Lower lobe of right lung (tissue), 2 donors: ENCODE measurements at regions not wholly inside any gene's neighbourhood (a gene's known extent, or its start where the extent isn't known, plus 50 kb on each side); places are given as distances from the start of the nearest gene placed in this dataset.

Experiments
- ATAC-seq, 2 donors: fragments of 200-7000 bp; cut with Tn5 transposase; one replicate each; pipeline ENCODE4 v1.9.1; 2020 to 2022; ENCODE audit warnings: mild to moderate bottlenecking in 2 of 2, moderate library complexity in 2 of 2
- DNase-seq: peaks from one replicate; pipeline ENCODE4 v3.0.0-alpha.2; 2020
- H3K27ac ChIP-seq: fragments of 200-600 bp; one replicate; pipeline ENCODE4 v1.8.0; 2022
- H3K27me3 ChIP-seq: fragments of 200-600 bp; one replicate; pipeline ENCODE4 v1.8.0; 2022; ENCODE audit warnings: low read depth
- H3K36me3 ChIP-seq: fragments of 200-600 bp; one replicate; pipeline ENCODE4 v1.8.0; 2022; ENCODE audit warnings: mild to moderate bottlenecking
- H3K4me1 ChIP-seq: fragments of 200-600 bp; one replicate; pipeline ENCODE4 v1.8.0; 2022
- H3K4me3 ChIP-seq: fragments of 200-600 bp; one replicate; pipeline ENCODE4 v1.8.0; 2022; ENCODE audit warnings: mild to moderate bottlenecking
- H3K9me3 ChIP-seq: fragments of 200-600 bp; one replicate; pipeline ENCODE4 v1.8.0; 2022
- intact Hi-C: fragments of 100-400 bp; cut with DNase I; formaldehyde crosslinking; loops from one replicate; pipeline ENCODE4 v1.11.0; 2022
- TF ChIP-seq, protein P1 (sequence below): fragments of 200-600 bp; IDR thresholded peaks from one replicate; pipeline ENCODE4 v1.8.0; 2022; ENCODE audit warnings: antibody characterized with exemption, mild to moderate bottlenecking
- donor health status: DM: no; HTN: yes; CAD: no; lungs with severe emphysema.

DNA sequence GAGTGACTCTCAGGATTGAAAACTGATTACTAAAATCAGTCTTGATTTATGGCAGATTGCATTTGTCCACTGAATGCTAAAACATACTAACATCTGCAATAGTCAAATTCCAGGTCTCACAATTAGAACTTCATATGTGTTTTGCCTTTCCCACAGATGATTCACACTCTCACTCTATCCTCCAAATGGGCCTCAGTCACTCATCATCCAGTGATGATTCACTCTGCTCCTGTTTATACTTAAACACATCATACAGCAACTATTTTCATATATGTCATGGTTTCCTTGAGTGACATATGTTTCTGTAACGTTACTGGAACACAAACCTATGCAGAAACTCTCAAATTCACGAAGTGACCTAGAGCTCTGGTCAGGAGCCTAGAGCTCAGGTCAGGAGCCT, 512.9 kb downstream of the HINT1 start:
- TF ChIP-seq, protein P1, sequence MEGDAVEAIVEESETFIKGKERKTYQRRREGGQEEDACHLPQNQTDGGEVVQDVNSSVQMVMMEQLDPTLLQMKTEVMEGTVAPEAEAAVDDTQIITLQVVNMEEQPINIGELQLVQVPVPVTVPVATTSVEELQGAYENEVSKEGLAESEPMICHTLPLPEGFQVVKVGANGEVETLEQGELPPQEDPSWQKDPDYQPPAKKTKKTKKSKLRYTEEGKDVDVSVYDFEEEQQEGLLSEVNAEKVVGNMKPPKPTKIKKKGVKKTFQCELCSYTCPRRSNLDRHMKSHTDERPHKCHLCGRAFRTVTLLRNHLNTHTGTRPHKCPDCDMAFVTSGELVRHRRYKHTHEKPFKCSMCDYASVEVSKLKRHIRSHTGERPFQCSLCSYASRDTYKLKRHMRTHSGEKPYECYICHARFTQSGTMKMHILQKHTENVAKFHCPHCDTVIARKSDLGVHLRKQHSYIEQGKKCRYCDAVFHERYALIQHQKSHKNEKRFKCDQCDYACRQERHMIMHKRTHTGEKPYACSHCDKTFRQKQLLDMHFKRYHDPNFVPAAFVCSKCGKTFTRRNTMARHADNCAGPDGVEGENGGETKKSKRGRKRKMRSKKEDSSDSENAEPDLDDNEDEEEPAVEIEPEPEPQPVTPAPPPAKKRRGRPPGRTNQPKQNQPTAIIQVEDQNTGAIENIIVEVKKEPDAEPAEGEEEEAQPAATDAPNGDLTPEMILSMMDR = no peak
- H3K27me3 ChIP-seq = no peaks in the 10 kb centered on the region
- H3K4me1 ChIP-seq = no peaks in the 10 kb centered on the region
- H3K36me3 ChIP-seq = no peaks in the 10 kb centered on the region
- no peaks in the 10 kb centered on the region for H3K9me3 ChIP-seq
- intact Hi-C loops = no loop called here
- DNase-seq (no peak), ATAC-seq (no peak)
- H3K4me3 ChIP-seq = no peak overlapping the region
- no peak overlapping the region for H3K27ac ChIP-seq

DNA sequence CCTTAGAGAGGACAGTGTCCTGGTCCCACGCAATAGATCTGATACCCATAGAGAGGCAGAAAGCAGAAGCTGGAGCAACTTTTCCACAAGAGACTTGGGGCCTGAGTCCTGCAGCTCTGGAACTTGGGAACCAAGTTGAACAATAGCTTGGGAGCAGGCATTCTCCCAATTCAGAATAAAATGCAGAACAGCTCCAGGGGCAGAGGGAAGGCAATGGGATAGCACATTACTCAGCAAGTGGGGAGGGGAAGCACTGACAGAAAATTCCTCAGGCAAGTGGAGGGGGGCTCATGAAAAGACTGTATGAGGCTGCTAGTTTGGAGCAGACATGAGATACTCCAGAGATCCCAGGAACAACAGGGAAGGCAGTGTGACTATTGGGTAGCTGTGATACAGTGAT, 513.6 kb downstream of the HINT1 start:
- Histone ChIP-seq H3K36me3 (no peaks in the 10 kb centered on the region), H3K4me1 (no peaks in the 10 kb centered on the region), H3K27me3 (no peaks in the 10 kb centered on the region), H3K9me3 (no peaks in the 10 kb centered on the region), H3K4me3 (no peak overlapping the region), H3K27ac (no peak overlapping the region)
- ATAC-seq (no peak), DNase-seq (no peak)
- TF ChIP-seq, protein P1 = no peak
- intact Hi-C loops = no loop called here

DNA sequence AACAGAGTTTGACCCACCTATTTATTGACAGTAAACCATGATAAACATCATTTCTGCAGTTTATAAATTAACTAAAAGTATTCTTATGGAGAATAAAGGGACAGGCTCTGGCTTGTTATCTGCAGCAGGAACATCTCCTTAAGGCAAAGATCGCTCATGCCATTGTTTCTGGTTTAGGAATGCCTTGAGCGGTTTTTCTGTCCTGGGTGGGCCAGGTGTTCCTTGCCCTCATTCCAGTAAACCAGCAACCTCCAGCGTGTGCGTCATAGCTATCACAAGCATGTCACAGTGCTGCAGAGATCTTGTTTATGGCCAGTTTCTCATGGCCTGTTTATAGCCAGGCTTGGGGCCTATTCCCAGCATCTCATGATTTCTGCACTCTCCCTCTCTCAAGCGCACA, 521.7 kb downstream of the HINT1 start:
- no peaks in the 10 kb centered on the region for H3K27me3 ChIP-seq
- no peak for DNase-seq
- intact Hi-C loops = no loop called here

DNA sequence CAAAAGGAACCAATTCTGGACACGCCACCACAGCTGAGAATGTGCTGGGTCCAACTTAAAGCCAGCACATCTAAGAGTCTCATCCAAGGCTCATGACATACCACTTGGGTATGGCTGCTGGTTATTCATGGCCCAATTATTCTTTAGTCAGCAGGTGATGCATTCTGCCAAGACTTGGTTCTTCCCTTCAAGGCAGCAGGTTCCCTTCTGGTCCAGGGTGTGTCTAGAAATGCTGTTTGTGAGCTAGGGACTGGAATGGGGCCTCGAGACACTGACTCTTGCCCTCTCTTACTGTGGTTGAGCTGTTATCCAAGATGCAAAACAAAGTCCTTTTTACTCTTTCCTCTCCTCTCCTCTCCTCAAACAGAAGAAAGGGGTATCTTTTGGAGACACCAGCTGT, 522.6 kb downstream of the HINT1 start:
- Histone ChIP-seq H3K9me3 (no peaks in the 10 kb centered on the region), H3K27ac (no peak overlapping the region), H3K4me3 (no peak overlapping the region), H3K36me3 (no peaks in the 10 kb centered on the region), H3K27me3 (no peaks in the 10 kb centered on the region), H3K4me1 (no peaks in the 10 kb centered on the region)
- ATAC-seq (no peak), DNase-seq (no peak)
- intact Hi-C loops = no loop called here
- TF ChIP-seq, protein P1 = no peak

More for the DNA sequence above, 521.7 kb downstream of the HINT1 start:
- H3K27ac ChIP-seq = no peak overlapping the region
- no peaks in the 10 kb centered on the region for H3K36me3 ChIP-seq
- H3K9me3 ChIP-seq = no peaks in the 10 kb centered on the region
- TF ChIP-seq, protein P1 = no peak
- ATAC-seq = no peak
- H3K4me1 ChIP-seq = no peaks in the 10 kb centered on the region
- no peak overlapping the region for H3K4me3 ChIP-seq

DNA sequence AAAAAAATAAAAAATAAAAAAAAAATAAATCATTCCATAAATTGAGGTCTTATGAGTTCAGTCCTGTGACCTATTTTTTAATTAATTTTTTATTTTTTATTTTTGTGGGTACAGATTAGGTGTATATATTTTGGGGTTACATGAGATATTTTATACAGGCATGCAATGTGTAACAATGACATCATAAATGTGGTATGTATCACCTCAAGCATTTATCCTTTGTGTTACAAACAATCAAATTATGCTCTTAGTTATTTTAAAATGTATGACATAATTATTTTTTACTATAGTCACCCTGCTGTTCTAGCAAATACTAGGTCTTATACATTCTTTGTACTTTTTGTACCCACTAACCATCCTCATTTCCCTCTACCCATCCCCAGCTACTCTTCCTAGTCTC, 537.9 kb downstream of the HINT1 start:
- H3K4me3 ChIP-seq = no peak overlapping the region
- TF ChIP-seq, protein P1 = no peak
- H3K27me3 ChIP-seq = no peaks in the 10 kb centered on the region
- no peaks in the 10 kb centered on the region for H3K36me3 ChIP-seq
- ATAC-seq (no peak), DNase-seq (no peak)
- peaks cover 6% of the 10 kb centered on the region for H3K9me3 ChIP-seq
- intact Hi-C loops = no loop called here
- no peaks in the 10 kb centered on the region for H3K4me1 ChIP-seq
- no peak overlapping the region for H3K27ac ChIP-seq

DNA sequence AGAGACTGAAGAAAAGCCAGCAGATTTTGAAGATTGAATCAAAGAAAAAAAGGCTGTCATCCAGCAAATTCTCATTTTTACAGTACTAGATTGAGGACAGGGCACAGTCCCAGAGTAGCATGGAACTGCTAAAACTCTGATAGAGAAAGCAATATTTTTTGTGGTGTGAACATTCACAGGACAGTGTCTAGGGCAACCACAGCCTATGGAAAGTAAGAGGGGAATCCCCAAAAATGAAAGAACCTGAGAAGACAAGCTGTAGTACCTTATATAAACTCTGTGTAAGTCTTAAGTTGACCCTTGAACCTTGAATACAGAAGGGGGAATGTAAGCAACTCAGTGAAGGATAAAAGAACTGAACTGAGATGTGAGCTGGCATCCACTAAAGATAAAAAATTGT, 540.3 kb downstream of the HINT1 start:
- no peaks in the 10 kb centered on the region for H3K4me1 ChIP-seq
- H3K27me3 ChIP-seq = no peaks in the 10 kb centered on the region
- no peak overlapping the region for H3K27ac ChIP-seq
- intact Hi-C loops = no loop called here
- DNase-seq (no peak), ATAC-seq (no peak)
- no peaks in the 10 kb centered on the region for H3K36me3 ChIP-seq
- no peak overlapping the region for H3K4me3 ChIP-seq
- H3K9me3 ChIP-seq = peaks cover 6% of the 10 kb centered on the region
- TF ChIP-seq, protein P1 = no peak
